ENCODE measurements at regions not wholly inside any gene's neighbourhood (a gene's known extent, or its start where the extent isn't known, plus 50 kb on each side); places are given as distances from the start of the nearest gene placed in this dataset.
"Not testable (repeated sequence)": the region's sequence is repeated elsewhere in the genome, so short reads cannot be mapped to it uniquely, and the experiment has no call there.

DNA sequence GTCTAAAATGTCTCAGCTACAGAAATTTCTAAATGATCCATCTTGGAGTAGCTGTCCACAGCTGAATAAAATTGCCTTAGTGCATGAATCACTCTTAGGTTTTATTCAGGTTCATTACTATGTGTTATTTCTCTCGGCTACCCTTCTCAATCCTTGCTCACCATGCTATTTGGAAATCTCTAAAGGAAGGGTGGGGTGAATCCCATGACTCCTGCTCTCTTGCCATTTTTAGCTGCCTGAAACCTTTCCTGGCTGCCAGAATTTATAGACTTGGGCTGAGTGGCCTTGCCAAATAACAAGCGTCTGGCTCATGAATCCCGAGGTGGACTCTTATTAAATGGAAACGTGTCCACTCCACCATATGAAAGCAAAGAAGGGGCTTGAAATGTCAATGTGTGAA, 936.1 kb upstream of the SOX9 start:
- no peak for DNase-seq

DNA sequence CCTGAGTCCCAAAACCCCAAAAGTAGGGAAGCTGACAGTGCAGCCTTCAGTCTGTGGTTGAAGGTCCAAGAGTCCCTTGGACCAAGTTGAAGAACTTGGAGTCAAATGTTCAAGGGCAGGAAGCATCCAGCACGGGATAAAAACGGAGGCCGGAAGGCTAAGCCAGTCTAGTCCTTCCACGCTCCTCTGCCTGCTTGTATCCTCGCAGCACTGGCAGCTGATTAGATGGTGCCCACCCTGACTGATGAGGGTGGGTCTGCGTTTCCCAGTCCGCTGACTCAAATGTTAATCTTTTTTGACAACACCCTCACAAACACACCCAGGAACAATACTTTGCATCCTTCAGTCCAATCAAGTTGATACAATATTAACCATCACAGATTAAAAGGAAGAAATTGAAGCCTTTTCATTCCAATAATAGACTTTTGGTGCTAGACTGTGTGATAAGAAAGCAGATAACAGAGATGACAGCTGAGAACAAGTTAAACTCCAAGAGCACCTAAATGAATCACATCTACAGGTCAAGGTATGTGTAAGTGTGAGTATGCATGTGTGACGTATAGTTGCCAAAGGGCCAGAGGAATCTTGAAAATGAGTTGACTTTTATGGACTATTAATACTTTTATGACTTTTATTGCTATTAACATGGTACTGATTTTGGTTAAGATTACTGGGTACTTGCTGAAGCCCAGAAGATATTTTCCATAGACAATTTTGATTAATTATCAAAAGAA, 933.5 kb upstream of the SOX9 start:
- no peak for DNase-seq

DNA sequence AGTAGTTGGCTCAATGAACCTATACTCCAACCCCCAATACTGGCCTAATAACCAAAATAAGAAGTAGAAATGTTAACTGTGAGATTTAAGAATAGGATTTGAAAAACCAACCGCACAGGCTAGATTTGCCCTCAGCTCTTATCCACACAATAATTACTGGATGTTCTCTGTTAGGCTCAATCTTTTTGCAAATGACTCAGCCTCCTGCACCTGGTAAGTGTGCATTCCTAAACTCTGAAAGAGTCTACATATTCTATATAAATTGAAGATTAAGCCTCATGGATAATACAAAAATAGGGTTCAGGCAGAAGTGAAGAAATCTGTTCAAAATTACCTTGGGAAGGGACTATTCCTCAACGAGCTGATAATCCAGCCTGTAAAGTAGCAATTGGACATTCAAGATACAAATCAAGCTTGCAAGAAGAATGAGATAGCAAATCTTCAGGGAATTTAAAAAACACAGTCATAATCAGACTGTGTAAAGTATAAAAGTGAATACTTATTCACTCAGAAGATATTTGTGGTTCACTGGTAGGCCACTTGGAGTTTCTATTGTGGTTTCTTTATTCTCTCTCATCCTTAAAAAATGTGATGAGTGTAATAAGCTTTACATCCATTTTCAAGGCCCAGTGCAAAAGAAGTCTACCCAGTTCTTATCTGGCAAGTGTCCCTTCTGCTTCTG, 931.9 kb upstream of the SOX9 start:
- no peak for DNase-seq

DNA sequence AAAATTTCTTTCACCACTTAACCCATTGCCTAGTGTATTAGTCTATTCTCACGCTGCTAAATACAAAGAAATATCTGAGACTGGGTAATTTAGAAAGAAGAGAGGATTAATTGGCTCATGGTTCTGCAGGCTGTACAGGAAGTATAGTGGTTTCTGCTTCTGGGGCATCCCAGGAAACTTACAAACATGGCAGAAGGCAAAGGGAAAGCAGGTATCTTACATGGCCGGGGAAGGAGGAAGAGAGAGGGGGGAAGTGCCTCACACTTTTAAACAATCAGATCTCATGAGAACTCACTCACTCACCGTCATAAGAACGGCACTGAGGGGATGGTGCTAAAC, 931.4 kb upstream of the SOX9 start:
- no peak for DNase-seq

DNA sequence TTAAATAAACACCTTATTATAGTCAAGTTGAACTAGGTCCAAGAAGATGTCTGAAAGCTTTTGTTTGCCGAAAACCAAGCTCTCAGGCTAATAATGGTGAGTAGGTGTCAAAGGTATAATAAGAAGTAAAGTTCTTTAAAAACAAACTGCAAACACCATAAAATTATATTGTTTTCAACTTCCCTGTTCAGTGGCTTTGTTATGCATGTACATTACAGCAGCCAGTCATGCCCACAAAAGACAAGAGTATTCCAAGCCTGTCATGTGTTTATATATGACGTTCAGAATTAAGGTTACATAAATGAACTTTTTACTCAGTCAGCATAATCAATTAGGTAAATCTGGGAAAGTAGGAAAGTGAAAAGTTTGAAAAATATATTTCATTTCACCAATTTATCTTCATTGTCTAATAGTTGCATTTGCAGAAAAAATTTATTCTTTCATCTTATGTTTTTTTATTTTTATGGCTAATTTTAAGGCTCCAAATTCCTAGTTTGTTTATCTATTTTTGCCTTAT, 928.7 kb upstream of the SOX9 start:
- DNase-seq = no peak

DNA sequence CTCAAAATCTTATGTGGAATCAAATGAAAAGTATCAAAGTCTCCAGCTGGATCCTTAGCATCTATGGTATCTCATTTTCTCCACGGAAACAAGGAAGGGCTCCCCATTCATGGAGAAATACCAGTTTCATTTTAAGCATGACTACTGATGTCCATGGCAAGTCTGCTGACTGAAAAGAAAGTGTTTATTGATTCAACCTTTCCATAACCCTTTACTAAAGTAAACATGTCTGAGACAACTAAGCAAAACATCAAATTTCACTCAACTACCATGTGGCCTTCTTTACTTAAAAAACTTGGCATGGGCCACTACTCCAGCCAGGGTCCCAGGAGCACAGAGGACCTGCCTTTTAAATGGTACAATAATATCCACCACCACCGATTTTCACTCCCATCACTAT, 928.0 kb upstream of the SOX9 start:
- no peak for DNase-seq

DNA sequence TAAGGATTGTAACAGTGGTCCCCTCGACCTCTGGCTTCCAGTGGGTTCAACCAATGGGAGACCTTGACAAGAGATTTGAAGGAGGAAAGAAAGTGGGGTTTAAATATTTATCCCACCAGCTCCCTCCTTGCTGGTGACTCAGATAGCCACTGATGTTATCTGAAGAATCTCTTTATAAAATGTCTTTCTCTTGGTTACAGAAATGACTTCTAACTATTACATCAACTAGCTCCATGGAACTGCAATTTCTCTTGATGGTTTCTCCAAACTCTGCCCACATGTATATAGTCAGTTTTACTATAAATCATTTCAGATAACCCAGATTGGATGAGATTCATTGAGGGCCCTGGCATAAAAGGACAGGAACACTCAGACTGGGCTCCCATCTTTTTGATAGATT, 920.2 kb upstream of the SOX9 start:
- no peak for DNase-seq

DNA sequence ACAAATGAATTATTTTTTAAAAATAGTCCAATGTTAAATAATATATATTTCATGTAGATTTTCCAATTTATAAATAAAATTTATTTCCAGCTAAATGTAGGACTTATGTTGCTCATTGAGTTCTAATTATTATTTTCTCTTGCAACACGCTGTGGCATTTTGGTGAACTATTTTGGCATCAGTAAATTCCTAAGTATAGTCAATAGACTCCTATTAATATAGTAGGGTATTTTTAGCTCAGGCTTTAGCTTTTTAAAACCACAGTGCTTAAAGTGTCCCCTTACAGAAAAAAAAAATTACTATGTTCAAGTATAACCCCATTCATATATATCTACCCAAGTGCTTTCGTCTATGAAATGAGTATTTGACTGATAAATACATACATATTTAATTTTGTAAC, 919.2 kb upstream of the SOX9 start:
- DNase-seq = no peak

DNA sequence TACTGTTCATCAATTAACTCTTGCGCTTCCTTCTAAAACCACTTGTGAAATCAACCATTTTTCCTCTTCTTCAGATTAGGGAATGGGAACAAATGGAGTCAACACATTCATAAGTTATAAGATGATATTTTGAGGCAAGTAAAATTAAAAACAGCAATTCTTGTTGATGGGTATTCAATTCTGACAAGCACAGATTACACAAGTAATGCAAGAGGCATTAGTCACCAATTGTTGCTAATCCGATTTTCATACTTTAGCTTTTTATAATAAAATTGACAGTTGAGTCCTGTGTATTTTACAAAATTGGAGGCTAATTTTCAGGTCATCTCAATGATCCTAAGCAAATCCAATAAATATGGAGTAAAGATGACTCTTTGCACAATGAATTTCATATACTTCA, 918.4 kb upstream of the SOX9 start:
- DNase-seq = no peak

DNA sequence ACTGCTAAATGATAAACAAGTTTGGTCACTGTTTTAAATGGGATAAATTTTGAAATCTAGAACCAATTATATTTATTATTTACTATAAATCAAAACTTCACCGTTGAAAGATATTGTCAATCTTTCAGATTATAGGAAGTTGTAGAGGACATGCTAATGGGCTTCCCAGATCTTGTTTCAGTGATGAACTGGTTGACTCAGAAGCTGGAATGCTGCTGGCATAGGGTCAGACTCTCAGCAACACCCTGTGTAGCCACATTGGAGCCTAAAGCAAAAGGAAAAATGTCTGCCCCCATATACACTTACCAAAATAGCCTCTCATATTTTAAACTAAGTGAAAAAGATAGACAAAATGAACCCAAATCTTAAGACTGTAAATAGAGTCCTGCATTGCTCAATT, 916.9 kb upstream of the SOX9 start:
- DNase-seq = no peak

DNA sequence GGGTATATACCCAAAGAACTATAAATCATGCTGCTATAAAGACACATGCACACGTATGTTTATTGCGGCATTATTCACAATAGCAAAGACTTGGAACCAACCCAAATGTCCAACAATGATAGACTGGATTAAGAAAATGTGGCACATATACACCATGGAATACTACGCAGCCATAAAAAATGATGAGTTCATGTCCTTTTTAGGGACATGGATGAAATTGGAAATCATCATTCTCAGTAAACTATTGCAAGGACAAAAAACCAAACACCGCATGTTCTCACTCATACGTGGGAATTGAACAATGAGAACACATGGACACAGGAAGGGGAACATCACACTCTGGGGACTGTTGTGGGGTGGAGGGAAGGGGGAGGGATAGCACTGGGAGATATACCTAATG, 914.9 kb upstream of the SOX9 start:
- not testable (repeated sequence) for DNase-seq

DNA sequence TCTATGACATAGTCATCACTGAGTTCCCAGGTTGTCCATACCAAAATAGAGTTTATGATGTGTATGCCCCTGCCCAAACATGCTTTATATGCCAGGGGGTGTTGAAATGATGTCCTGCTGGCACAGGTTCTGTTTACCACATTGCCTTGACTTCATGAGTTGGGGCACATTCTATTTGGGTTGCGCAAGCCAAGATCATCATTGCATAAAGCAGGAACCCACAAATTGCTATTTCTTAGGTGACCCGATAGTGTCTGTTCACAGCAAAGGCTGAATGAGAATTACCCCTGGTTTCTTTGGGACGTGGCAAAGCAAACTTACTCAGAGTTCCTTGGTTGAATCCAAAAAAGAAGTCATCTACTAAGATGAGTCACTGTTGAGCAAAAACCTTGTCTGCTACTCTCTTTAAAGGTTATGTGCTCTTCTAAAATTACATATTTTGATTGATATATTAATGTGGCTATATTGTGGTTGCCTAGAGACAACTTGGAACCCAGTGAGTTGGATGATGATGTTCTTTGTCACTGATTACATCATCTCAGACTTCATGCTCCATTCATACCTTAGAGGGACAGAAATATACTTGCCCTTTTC, 912.6 kb upstream of the SOX9 start:
- DNase-seq = no peak

DNA sequence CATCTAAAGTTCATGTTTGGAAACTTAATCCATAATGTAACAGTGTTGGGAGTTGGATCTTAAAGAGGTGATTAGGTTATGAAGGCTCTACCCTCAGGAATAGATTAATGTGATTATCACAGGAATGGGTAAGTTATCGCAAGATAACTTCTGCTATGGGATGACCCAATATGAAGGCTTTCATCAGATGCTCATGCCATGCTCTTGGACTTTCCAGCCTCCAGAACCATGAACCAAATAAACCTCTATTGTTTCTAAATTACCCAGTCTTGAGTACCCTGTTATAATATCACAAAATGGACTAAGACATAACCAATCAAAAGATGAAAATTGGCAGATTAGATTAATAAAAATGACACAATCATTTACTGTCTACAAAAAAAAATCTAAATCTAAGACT, 906.9 kb upstream of the SOX9 start:
- no peak for DNase-seq

DNA sequence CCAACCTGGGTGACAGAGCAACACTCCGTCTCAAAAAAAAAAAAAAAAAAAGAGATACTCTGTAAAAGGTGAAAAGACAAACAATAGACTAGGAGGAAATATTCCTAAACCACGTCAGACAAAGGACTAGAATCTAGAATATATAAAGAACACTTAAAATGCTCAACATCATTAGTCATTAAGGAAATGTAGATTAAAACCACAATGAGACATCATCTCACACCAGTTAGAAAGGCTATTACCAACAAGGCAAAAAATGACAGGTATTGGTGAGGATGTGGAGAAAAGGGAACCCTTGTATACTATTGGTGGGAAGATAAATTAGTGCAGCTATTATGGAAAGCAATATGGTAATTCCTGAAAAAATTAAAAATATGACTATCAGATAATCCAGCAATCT, 903.1 kb upstream of the SOX9 start:
- DNase-seq = no peak

DNA sequence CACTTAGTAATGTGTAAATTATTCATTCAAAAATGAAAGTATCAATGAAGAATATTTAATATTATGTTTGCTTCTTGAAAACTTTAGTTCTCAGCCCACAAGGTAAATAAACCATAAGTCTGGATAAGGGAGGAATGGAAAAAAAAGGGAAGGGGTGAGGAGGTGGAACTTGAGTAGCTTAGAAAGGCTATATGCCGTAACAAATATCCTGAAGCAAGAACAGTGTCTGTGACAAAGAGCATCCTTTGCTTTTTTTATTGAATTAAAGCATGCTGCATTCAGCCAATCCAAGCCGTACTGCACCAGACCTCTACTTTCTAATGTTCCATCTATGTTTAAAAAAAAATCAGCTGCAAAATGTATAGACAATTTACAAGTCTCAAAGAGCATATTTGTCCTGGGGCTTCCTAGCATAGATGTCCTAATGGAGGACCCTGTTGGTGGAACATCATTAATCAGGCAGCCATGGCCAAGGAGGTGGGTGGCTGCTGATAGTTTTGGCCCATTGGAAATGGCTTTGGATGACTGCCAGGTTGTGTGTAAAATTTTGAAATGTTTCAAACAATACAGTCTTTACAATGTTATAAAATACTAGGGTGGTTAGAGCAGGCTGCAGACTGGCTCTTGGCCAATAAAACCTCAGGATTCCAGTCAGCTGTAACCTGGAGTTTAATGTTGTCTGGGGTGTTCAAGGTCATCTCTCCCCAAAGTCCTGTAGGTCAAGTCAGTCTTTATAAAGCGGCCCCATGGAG, 895.8 kb upstream of the SOX9 start:
- DNase-seq = no peak

DNA sequence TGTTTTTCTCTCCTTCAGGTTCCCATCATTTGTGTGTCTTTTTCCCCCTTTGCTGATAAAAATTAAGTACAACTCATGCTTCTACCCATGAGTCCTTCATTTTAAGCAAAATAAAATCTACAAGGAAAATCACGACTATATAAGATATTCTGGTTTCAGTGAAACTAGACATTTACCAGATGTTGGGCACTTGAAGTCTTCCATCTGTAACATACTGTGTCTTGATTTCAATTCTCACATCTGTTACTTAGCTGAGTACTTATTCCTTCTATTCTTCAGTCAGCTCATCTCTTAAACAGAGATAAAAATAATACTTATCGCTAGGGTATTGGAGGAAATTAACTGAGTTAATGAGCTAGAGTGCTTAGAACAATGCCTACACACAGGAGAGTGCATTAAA, 893.0 kb upstream of the SOX9 start:
- DNase-seq = no peak

DNA sequence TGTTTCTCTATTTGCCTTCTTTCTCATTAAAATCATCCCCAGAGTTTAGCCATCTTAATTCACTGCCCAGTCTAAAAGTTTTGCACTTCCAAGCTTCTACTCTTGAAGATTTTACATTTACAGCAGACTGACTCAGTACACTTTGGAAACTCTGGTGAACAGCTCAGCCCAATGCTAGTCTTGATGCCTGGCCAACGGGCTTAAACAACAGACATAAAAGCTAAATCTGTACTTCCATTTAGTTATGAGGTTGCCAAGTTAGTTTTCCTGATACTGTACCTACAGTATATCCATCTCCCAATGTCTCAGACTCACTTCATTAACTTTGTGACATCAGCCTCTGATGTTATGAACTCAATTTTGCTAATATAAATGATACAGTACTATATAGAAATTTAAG, 891.8 kb upstream of the SOX9 start:
- DNase-seq = no peak

DNA sequence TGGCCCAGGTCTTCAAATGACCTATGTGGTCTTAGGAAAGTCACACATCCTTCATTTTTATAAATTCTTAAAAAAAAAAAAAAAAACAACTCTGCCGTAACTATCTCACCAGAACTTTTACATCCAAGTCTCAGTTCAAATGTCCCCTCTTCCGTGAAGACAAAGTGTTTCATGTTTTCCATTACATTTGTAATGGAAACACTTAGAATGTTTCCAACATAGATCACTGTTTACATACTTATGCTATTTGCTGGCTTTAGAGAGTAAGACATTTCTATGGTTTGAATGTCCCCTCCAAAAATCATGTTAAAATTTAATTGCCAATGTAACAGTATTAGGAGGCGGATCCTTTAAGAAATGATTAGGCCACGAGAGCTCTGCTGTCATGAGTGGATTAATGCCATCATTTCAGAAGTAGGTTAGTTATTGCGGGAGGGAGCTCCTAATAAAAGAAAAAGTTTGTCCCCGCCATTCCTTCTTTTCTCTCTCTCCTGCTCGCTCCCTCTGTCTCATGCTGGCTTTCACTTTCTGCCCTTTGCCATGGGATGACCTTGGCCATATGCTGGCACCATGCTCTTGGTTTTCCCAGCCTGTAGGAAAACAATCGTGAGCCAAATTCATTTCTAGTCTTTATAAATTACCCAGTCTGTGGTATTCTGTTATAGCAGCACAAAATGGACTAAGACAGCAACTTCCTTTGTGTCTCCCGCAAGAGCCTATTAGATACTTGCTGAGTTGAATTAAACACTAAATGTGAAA, 887.8 kb upstream of the SOX9 start:
- DNase-seq = no peak

DNA sequence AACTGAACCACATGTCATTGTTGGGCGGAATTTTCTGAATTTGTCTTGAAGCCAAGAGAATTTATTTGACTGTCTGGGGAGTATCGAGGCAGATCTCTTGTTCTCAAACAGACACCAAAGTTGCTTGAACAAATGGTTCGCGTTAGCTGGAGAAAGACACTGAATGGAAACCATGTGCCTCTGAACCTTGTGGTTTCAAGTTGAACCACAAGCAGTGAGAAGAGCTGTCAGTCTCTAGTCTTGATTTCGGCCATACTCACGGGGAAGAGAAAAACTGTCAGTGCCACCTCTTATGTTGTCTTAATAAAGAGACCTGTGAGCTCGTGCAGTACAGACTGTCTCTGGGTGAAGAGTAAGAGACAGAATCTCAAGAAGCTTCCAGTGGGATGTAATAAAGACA, 886.5 kb upstream of the SOX9 start:
- DNase-seq = no peak

DNA sequence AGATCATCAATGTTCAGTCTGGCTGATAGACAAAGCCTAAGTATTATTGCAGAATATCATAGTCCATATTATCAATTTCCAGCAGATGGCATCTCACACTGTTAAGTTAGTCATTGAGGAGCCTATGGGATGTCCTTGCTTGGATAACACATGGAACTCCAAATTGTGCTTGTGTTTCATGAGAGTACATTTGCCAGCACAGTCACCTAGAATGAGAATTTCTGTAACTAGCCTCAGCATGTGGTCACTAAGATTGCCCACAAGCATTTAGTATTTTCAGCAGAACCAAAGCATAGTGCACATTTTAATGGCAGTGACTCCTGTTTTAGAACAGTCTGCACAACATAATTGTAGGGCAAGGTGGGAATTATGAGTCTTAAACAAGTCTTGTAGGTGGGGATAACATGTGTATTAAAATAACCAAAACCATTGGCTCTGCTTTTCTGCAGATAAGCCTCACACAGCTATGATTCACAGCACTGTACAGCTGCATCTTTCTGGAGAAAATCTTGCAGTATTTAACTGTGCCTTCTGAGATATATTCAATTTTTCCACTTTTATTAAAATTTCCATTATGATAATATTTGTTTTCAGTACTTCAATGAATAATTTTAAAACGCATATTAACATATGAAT, 882.8 kb upstream of the SOX9 start:
- DNase-seq = no peak

DNA sequence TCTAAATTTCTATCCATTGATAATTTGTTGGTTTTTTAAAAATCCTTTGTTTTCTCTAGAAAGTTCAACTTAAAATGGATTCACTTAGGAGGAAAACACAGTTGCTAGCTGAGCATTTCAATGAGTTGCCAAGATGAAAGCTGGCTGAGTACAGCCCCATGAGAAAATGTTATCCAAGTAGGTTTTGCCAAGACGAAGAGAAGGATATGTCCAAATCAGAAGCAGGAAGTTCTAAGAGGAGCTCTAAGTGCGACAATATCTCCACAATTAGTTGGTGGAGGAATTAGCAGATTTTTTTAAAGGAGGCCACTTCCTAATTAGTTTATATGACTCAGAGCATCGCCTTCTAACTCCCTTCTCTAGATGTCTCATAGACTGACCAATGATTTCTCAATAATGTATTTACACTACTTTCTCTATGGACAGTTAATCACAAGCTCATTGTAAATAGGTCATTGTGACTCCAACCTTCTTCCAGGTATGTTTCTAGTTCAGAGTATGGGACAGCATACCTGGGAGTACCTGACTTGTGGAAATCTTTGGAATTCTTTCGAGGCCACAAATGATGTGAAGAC, 873.3 kb upstream of the SOX9 start:
- DNase-seq = no peak

DNA sequence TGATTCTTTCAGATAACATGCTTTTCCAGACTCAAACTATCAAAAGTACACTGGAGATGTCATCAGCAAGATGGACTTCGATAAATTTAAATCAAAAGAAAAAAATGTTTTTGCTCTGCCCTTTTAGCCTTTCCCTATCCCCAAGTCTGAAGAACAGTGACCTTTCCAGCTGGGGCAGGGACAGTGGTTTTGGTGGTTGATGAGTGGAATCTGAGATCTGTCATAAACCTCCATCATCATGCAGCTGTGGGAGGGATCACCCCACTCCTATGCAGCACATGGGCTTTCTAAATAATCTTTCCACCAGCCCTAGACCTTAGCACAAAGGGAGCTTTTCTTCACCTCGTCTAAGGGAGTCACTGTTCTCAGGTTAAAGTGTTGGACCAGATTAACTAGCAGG, 869.5 kb upstream of the SOX9 start:
- DNase-seq = no peak

All from SIG-M5 (cell line).